ENCODE measurements at regions not wholly inside any gene's neighbourhood (a gene's known extent, or its start where the extent isn't known, plus 50 kb on each side); places are given as distances from the start of the nearest gene placed in this dataset.

GRCh38 chr13:44107357-44108121 is 227.8 kb downstream of the LACC1 start:
- TF ChIP-seq, protein P1, sequence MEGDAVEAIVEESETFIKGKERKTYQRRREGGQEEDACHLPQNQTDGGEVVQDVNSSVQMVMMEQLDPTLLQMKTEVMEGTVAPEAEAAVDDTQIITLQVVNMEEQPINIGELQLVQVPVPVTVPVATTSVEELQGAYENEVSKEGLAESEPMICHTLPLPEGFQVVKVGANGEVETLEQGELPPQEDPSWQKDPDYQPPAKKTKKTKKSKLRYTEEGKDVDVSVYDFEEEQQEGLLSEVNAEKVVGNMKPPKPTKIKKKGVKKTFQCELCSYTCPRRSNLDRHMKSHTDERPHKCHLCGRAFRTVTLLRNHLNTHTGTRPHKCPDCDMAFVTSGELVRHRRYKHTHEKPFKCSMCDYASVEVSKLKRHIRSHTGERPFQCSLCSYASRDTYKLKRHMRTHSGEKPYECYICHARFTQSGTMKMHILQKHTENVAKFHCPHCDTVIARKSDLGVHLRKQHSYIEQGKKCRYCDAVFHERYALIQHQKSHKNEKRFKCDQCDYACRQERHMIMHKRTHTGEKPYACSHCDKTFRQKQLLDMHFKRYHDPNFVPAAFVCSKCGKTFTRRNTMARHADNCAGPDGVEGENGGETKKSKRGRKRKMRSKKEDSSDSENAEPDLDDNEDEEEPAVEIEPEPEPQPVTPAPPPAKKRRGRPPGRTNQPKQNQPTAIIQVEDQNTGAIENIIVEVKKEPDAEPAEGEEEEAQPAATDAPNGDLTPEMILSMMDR (IDR thresholded peaks at IDR 0.05; ENCODE audit: control extremely low read depth, extremely low read depth): no peak
- Histone ChIP-seq H3K27ac (ENCODE audit: low read depth in 1 of 2, low read length in 1 of 2) (peak overlapping the region in 1 of 2 donors; percentile 84), H3K4me1 (ENCODE audit: control insufficient read depth in 5 of 5, insufficient read depth in 5 of 5, low read length in 5 of 5) (peaks cover 4 to 59% (median 36%) of the 10 kb centered on the region in 5 donors), H3K9ac (ENCODE audit: insufficient read depth in 1 of 2, low read length in 2 of 2) (no peak overlapping the region), H3K9me3 (ENCODE audit: control insufficient read depth in 4 of 4, insufficient read depth in 3 of 4, low read length in 3 of 4) (no peaks in the 10 kb centered on the region), H3K36me3 (ENCODE audit: control insufficient read depth in 4 of 4, insufficient read depth in 4 of 4, low read length in 4 of 4) (no peaks in the 10 kb centered on the region), H3K27me3 (ENCODE audit: control insufficient read depth in 3 of 3, insufficient read depth in 3 of 3, low read length in 2 of 3) (no peaks in the 10 kb centered on the region), H3K4me3 (no peak overlapping the region)
- DNase-seq: no peak
- WGBS, 2 donors: 74 to 81% methylated on average over 10 of the region's 10 CpGs
- no peak for ATAC-seq (ENCODE audit: insufficient read depth, low FRiP score)

DNA sequence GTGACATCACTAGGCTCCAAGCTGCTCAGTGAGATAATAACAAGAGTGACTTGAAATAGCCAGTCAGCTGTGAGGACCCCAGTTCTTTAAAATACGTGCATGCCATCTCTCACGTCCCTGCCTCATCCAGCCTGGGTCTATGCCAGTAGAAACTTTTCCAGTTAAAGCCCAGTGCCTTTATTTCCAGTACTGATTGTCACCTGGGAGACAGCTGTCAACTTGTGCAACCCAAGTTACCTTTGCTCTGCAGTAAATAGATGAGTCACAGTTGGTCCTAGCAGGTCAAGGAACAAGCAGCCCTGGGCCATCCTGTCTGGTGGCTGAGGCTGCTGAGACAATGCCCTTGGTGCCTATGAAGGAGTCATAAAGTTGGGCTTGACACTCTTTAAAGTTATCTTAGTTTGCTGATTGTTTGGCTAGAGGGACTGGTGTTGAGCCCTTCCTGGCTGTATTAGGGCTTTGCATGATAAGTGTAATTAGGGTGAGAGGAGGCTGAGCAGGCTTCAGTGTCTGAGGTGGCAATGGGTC is 228.7 kb downstream of the LACC1 start:
- Histone ChIP-seq H3K9ac (ENCODE audit: insufficient read depth in 1 of 2, low read length in 2 of 2) (no peak overlapping the region), H3K27ac (ENCODE audit: low read depth in 1 of 2, low read length in 1 of 2) (peak overlapping the region in 1 of 2 donors; percentile 86), H3K36me3 (ENCODE audit: control insufficient read depth in 4 of 4, insufficient read depth in 4 of 4, low read length in 4 of 4) (no peaks in the 10 kb centered on the region), H3K4me1 (ENCODE audit: control insufficient read depth in 5 of 5, insufficient read depth in 5 of 5, low read length in 5 of 5) (peaks cover 4 to 62% (median 36%) of the 10 kb centered on the region in 5 donors), H3K27me3 (ENCODE audit: control insufficient read depth in 3 of 3, insufficient read depth in 3 of 3, low read length in 2 of 3) (no peaks in the 10 kb centered on the region), H3K9me3 (ENCODE audit: control insufficient read depth in 4 of 4, insufficient read depth in 3 of 4, low read length in 3 of 4) (no peaks in the 10 kb centered on the region), H3K4me3 (no peak overlapping the region)
- peak in 2 of 3 donors; percentile 48 to 72 for DNase-seq
- TF ChIP-seq, protein P1 (IDR thresholded peaks at IDR 0.05; ENCODE audit: control extremely low read depth, extremely low read depth): no peak
- ATAC-seq (ENCODE audit: insufficient read depth, low FRiP score): no peak
- 65 to 76% methylated on average over 2 of the region's 2 CpGs for WGBS, 2 donors

GRCh38 chr13:44110091-44110621 is 230.5 kb downstream of the LACC1 start:
- no peak overlapping the region for H3K9ac ChIP-seq (ENCODE audit: insufficient read depth in 1 of 2, low read length in 2 of 2)
- 72 to 74% methylated on average over 7 of the region's 7 CpGs for WGBS, 2 donors
- H3K27ac ChIP-seq (ENCODE audit: low read depth in 1 of 2, low read length in 1 of 2): peak overlapping the region in 1 of 2 donors; percentile 86
- TF ChIP-seq, protein P1 (IDR thresholded peaks at IDR 0.05; ENCODE audit: control extremely low read depth, extremely low read depth): no peak
- no peak overlapping the region for H3K4me3 ChIP-seq
- DNase-seq: no peak
- H3K4me1 ChIP-seq (ENCODE audit: control insufficient read depth in 5 of 5, insufficient read depth in 5 of 5, low read length in 5 of 5): peaks cover 4 to 46% (median 30%) of the 10 kb centered on the region in 5 donors
- no peak for ATAC-seq (ENCODE audit: insufficient read depth, low FRiP score)
- H3K36me3 ChIP-seq (ENCODE audit: control insufficient read depth in 4 of 4, insufficient read depth in 4 of 4, low read length in 4 of 4): no peaks in the 10 kb centered on the region
- no peaks in the 10 kb centered on the region for H3K9me3 ChIP-seq (ENCODE audit: control insufficient read depth in 4 of 4, insufficient read depth in 3 of 4, low read length in 3 of 4)
- no peaks in the 10 kb centered on the region for H3K27me3 ChIP-seq (ENCODE audit: control insufficient read depth in 3 of 3, insufficient read depth in 3 of 3, low read length in 2 of 3)
